Activated T-helper 9 cell treated with anti-CD3 and anti-CD28 coated beads, Interleukin-2, amount 50 U/mL, for 16 hours (primary cell): ENCODE measurements at regions not wholly inside any gene's neighbourhood (a gene's known extent, or its start where the extent isn't known, plus 50 kb on each side); places are given as distances from the start of the nearest gene placed in this dataset.

Source experiments
- DNase-seq: peaks from one replicate; pipeline ENCODE4 v3.0.0-alpha.2; 2020; ENCODE audit warnings: low read depth

DNA sequence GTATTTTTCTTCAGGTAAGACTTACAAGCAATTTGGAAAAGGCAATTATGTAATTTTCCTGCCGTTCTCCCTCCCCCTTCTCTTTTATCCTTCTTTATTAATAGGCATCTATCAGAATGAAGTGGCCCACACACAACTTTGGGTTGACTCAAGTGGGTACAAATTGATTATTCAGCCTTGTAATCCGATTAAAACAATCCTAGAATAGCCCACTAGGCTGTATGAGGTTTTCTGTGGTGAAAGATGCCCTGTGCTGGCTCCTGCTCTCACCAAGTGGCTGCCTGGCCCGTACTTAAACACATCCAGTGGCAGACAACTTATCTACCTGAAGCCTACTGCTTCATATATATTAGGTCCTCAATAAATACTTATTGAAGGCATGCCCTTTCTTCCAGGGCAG, 177.3 kb upstream of the C9orf72 start:
- no peak for DNase-seq

DNA sequence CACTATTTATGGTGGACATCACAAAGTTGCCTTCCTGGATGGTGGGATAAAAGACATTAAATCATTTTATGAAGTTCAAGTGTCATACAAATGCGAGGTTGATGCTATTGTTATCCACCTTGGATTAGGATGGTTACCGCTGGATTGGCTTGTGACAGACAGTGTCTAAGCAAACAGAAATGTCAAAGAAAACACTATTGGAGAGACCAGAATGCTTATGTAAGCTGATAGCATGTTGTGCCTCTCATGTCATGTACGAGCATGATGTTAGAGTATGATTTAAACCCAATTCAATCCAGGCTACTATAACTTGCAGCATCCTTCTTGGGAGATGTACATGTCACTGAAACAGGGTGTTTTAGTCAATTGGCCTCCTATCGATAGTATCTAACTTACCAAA, 178.8 kb upstream of the C9orf72 start:
- DNase-seq = no peak

DNA sequence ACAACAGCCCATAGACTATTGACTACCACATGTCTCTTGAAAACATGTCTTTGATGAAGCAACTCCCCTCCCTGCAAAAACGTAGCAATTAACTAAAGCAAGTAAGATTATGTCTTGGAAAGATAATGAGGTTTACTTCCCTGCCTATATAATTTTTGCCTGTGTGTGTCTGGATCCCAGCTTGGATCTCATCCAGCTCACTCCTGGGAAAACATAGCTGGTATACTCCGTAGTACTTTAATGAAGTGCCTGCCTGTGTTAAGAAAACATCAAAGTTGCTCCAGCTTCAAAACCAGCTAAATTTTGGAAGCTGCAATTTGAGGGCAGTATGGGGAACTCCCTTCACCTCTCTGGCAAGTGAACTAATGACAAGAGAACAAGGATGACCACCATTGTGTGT, 182.6 kb upstream of the C9orf72 start:
- no peak for DNase-seq

DNA sequence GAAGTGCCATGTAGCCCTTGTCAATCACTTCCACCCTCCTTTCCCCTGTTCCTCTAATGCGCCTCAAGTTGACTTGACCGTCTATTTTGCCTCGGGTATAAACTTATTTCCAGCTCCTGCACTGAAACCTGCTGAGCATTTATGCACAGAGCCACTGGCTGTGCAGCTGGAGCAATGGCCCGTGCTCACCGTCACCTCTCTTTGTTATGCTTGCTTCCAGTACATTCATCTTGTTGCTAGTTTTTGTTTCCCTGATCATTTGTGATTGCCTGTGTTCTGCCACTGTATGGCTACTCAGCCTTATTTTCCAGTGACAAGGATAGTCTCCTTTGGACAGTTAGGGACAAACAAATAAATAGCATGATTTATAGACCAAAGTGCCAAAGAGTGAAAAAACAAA, 183.1 kb upstream of the C9orf72 start:
- DNase-seq = no peak

DNA sequence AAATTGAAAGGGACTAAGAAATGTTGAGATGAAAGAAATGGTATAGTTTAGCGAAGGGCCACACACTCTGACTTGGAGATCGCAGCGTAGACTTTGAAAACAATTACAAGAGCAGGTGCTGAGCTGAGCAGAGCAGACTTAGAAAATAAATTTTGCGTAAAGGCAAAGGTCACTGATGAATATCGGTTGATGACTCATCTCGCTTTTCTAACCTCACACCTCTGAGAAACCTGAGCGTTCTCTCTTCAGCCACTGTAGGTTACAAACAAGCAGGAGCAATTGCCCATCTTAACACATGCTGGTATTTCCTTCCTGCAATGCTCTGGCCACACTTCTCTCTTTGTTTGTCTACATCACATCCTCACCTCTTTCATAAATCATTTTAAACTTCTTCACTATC, 190.6 kb upstream of the C9orf72 start:
- DNase-seq = no peak

DNA sequence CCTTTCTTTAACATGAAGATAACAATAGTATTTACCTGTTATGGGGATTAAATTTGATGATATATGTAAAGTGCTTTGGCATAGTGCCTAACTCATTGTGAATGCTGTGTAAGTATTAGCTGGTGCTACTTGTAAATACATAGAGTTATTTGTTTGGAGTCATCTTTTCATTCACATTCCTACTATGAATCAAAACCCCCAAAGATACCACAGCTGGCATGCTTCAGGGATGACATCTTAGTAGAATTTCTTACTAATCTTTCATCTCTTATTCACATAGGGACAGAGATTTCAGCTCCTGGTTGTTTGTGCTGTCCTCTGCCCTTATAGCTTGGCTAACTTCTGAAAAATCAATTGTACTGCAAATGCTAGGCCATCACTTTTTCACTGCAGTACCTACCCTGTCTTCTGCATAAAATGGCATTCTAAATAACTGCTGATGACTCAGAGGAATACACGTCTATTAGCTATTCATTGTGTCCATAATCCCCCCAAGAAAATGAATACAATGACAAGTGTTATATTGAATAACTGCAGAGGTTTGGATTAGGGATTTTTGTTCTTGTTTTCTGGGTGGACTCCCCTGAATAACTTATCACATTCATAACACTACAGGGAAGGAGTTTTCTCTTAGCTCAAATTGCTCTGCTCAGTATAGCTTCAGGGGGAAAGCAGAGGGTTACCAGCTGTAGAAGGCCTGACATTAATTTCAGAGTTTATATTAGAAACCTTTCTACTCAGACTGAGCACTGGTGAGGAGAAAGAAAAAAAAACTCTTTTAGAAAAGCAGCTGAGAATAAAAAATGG, 192.2 kb upstream of the C9orf72 start:
- no peak for DNase-seq

DNA sequence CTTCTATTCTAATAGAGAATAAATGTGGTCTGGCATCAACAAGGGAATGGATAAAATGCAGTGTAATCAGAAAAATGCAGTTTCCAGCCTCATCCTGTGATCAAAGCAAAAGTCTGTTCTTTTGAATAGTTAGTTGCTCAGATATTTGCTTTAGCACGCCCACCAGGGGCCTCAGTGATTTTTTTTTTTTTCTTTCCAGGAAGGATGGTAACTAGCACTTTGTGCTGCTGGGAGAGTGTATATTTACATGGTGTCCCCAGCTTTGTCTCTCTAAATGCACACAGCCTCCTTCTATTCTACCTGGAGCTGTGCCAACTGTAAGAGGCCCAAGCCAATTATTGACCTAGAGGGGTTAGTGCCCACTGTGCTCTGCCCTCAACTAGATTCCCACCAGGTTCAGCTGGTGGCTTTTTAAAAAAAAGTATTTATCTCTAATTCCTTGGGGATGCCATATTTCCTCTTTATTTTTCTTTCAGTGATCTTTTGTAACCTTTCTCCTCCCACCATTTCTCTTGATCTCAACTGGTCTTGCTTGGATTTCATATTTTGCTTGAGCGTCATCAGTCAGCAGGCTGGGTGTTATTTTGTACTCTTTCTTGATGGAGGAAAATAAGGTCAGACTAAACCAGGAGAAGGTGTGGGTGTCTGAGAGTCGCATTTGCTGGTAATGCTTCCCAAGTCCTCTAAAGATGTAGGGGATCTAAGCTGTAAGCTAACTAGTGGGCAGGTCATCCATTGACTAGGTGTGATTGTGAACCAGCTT, 193.0 kb upstream of the C9orf72 start:
- no peak for DNase-seq

DNA sequence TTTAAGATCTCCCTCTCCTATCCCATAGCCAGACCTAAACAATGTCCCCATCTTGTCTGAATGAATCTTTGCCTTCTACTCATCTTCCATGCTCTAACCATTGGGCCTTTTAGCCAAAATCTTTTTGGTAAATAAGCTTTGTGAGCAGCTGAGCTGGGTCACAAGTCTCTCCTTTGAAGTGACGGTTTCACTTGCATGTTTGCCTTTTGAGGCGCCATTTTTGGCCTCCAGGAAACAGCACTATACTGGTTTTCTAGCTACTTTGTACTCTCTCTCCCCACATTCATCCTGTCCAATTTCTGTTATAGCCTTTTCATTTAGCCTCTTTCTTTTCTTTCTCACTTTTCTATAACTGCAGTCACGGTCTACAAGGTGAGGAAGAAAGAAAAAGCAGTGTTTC, 195.5 kb upstream of the C9orf72 start:
- DNase-seq = no peak

DNA sequence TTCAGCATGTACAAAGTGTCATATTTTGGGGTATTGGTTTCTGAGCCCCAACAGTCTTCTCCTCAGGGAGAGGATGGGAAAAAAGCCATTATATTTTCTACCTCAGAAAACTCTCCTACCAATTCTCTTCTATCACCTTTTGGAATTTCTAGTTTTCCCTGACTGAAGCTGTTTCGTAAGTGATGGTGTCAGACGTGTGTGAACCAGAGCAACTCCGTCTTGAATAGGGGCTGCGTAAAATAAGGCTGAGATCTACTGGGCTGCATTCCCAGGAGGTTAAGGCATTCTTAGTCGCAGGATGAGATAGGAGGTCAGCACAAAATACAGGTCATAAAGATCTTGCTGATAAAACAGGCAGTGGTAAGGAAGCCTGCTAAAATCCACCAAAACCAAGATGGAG, 197.3 kb upstream of the C9orf72 start:
- DNase-seq = no peak

DNA sequence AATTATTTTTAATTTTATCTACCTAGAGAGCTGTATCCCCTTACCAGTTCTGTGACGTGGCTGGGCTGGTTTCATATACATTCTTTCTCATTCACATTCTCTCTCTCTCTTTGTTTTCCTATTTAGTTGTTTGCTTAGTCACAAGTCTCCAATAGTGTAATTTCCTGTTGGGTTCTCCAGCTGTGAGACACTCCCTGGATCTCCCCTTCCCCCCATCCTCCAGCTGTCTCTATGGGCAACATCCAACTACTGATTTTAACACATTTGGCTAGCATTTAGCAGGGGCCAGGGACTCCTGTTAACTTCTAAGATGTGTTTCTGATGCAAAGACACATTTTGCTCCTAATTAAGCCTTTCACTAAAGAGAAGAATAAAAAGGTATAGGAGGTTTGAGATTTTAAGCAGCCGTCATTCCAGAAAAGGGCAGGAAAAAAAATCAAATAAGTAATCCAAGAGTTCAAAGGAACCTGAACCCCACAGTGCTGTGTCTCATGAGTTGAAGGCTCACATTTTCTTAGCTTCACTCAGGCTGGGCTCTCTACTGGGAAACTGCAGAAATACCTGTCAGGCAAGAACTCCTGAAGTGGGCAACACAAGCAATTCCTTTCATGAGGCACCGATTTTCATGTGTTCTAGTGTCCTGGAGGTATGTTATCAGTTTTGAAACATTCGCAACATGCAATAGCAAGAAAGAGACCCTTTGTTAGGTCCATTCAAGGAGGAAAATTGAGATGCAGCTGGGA, 198.7 kb upstream of the C9orf72 start:
- no peak for DNase-seq

DNA sequence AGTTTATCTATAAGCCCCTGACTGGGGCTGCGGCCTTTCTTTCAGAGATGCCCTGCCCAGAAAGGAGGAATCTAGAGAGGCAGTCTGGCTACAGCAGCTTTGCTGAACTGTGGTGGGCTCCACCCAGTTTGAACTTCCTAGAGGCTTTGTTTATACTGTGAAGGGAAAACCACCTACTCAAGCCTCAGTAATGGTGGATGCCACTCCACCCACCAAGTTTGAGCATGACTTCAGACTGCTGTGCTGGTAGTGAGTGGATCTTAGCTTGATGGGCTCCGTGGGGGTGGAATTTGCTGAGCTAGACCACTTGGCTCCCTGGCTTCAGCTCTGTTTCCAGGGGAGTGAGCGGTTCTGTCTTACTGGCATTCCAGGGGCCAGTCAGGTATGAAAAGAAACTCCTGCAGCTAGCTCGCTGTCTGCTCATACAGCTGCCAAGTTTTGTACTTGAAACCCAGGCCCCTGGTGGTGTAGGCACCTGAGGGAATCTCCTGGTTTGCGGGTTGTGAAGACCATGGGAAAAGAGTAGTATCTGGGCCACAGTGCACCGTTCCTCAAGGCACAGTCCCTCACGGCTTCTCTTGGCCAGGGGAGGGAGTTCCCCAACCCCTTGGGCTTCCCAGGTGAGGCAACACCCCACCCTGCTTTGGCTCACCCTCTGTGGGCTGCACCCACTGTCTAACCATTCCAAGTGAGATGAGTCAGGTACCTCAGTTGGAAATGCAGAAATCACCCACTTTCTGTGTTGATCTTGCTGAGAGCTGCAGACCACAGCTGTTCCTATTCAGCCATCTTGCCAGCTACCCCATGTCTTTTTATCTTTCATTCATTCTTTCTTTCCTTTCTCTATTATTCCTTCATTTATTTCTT, 211.8 kb upstream of the C9orf72 start:
- no peak for DNase-seq

DNA sequence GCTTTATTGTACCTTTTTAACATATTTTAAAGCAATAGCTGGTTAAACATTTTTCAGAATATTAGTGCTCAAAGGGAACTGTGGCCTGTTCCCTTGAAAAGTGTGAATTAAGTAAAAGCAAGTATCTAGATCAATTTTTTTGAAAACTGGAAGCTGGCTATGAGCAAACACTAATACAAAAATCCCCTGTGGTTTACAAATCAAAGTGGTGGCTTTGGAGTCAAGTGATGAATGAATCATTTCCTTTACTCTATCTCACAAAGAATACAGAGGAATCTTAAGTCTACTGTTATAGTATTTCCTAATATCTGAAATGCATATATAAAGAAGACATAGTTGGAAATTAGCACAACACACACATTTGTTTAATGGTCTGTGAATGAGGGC, 212.4 kb upstream of the C9orf72 start:
- DNase-seq = no peak

DNA sequence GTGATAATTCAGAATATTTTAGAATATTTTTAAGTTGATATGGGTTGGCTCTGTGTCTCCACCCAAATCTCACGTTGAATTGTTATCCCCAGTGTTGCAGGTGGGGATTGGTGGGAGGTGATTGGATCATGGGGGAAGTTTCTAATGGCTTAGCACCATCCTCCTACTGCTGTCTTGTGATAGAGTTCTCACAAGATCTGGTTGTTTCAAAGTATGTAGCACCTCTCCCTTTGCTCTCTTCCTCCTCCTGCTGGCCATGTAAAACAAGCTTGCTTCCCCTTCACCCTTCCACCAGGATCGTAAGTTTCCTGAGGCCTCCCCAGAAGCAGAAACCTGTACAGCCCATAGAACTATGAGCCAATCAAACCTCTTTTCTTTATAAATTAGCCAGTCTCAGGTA, 214.6 kb upstream of the C9orf72 start:
- no peak for DNase-seq

DNA sequence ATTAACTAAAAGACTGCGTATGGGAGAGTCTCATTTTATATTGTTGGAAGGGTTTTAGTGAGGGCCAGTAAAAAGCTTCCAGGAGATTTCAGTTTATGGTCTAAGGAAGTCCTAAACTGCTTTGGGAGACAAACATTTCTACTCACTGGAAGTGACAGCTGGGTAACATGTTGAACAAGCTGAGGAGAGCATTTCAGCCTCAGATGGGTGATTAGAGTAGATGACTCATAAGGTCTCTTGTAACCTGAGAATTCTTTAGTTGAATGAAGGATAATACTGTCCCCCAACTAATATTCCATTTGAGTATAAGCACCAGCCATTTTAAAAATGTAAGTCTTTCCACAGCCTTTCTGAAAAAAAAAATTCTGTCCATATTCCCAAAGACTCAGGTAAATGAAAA, 218.0 kb upstream of the C9orf72 start:
- DNase-seq = no peak

DNA sequence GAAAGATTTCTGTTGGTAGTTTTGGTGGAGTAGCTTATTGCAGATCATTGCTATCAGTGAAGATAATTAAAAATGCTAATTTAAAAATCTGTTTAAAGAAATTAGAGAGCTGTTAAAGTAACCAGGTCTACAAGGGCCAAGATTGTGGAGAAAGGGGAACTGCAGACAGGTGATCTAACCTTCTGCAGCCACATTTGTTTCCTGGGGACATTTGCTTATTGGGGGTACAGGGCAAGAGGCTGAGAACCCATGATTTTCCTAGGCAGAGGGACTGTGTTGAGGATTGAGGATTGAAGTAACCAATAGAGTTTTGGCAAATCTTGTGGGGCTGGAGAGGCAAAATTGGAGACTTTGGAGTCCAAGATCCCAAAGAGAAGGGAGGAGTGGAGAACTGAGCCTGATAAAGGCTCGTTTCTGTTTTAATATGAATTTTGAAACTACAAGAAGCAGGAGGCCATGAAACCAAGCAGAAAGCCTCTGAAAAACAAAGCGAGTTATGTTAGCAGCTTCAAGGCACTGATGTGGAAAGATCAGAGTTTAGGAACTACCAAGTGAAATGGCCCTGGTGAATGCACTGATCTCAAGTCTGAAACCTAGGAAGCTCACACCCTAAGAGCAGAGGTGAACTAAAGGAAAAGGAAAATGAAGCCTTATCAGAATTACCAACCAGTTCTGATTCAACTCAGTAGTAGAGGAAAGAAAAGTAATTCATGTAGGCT, 219.8 kb upstream of the C9orf72 start:
- no peak for DNase-seq

DNA sequence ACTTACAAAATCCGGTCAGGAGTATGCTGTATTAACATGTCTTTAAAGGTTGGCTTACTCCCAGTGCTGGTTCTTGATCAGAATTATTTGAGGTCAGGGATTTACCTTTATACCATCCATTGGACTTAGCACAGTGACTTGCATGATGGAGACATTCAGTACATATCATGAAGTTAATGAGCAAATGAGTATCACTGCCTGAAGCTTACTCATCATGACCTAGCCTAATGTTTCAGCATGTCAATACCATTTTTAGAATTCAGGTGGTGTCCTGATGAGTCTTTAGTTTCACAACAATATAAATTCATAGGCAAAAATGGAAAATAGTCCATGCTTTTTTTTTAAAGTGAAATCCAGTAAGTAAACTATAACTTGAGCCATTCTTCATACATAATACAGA, 226.0 kb upstream of the C9orf72 start:
- DNase-seq = no peak

DNA sequence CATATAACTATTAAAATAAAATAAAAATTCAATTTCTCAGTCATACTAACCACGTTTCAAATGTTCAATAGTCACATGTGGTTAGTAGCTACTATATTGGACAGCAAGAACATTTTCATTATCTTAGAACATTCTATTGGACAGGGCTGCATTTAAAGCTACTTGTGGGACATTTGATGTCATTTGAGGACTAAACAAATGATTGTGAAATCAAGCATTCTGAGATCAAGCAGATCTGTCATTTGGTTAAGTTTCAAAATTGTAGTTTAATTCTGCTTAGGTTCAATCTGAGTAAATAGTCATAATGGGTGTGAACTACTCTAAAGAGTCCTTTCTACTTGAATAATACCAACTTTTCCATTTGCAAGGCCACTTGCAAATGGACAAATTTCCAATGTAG, 226.9 kb upstream of the C9orf72 start:
- DNase-seq = no peak

DNA sequence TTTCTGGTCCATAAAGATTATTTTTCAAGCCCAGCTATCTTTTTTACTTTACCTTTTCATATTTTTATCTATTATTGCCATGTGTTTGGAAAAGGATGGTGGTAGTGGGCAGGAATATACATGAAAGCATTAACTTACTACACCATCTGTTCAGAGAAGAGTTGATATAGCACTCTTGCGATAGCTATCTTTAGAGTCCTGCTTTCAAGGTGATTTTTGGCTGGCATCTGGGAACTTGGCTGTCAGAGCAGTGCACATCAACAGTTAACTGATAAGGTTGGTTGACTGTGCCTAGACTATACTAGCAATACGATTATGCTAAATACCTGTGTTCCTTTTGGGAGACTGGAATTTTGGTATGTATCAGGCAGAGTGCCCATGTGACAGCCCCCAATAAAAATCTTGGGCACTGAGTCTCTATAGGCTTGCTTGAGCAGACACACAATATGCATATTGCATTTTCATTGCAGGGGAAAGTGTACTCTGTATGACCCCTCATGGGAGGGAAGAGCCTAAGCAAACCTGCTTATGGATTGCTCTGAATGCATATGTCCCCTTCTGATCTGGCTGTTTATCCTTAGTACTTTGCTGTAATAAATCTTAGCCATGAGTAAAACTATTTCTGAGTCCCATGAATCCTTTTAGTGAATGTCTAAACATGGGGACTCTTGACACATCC, 227.6 kb upstream of the C9orf72 start:
- DNase-seq = no peak

DNA sequence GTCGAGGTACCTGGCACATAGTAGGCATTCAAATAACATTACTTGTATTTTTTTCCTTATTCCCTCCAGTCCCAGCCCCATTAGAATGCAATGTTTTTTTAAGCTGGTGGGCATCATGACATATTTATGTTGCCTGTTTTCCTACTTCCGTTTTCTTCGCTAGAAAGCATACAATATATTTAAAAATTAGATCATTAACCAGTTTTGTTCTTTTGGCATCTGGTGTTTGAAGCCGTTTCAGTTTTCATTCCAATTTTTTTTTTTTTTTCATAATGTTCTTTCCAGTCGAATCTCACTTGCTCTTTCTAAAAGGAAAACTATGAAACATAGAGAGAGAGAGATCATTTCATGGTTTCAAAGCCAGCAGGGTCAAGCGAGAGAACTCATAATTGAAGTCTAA, 228.3 kb upstream of the C9orf72 start:
- no peak for DNase-seq

DNA sequence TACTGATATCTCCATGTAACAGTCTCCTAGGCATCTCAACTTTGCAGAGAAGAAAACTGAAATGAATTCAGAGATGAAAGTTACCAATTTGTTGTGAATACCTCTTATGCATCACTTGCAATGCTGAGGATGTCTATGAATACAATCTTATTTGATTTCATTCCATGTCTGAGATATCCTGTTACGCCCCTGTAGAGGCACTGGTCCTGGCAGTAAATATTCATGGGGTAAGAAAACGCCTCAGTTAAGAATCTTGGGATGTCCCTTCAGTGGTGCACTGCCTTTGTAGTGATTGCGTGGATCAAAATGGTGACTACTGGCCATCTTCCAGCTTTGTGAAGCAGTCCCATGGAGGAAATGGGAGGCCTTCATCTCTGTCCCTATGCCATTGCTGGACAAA, 229.1 kb upstream of the C9orf72 start:
- no peak for DNase-seq

DNA sequence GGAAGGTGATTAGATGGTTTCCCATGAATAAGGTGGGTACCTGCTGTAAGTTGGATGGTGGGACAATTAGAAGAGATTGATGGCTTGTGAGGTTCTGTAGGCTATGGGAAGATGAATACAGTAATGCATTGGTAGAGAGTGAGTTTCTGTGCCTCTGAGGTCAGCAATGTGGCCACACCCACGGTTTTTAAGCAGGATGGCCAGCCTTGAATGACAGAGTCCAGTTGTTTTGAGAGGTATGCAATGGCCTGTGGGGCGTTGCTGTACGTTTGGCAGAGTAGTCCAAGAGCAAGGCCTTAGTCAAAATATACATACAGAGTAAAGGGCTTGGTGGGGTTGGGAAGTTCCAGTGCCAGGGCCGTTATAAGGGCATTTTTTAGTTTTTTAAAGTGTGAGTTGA, 235.6 kb upstream of the C9orf72 start:
- DNase-seq = no peak
